SIG-M5 treated with dmso at 0.1 percent for 504 hours (cell line): ENCODE measurements at regions not wholly inside any gene's neighbourhood (a gene's known extent, or its start where the extent isn't known, plus 50 kb on each side); places are given as distances from the start of the nearest gene placed in this dataset.

Source experiments
- DNase-seq: peaks from one replicate; lab custom pipeline; 2025; ENCODE audit not compliant: unreplicated experiment; lab: John Stamatoyannopoulos, UW

DNA sequence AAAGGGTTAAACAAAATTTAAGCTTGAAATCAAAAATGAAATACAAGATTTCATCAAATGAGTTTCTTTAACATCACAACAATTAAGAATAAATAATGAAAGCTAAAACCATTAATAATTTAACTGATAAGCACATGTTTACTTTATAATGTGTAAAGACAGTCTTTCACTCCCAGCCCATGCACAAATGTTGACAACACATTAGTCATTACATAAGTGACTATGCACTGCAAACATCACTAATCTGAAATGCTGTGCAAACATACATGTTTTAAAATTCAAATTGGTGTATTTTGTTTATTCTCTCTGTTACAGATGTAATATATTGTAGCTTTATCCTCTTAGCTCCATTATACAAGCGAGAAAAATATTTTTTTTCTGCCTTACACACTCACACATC lies 220.6 kb upstream of the CPXCR1 start:
- DNase-seq: no peak

DNA sequence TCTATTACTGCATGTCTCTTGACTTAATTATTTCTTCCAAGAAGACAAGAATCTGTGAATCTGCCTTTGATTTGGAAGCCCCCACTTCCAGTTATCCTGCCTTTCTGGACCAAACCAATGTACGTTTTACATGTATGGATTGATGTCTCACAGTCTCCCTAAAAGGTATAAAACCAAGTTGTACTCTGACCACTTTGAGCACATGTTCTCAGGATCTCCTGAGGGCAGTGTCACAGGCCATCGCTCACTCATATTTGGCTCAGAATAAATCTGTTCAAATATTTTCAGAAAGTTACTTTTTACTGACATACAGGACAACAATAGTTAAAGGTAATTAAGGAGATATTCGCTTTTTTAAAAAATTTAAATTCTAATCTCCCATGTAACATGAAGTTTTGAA lies 188.6 kb upstream of the CPXCR1 start:
- no peak for DNase-seq

DNA sequence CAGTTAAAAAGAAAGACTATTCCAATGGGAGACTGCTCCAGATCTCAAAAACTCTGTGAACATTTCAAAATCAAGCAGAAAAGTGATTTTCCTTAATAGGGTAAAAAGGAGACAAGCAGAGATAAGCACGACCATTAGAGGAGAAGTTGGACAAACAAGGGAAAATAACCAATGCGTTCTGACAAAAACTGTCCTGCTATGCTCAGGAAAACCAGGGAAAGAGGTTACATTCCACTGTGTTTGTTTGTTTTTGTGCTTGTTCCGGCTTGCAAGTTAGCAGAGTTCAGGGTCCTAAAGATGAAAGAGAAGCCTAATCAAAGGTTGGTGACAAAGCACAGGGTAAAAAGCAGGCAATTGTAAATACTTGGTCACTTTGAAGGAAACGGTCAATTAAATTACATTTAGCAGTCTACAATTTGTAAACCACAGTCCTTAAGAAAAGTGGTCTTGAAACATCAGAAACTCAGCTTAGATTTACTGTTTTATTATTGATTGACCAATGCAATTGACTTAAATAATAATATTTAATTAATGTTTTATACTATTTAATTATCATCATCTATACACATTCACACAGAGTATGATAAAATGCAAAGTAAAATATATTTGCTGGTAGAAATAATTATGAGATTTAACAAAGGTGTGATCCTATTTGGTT lies 186.2 kb upstream of the CPXCR1 start:
- DNase-seq: no peak

DNA sequence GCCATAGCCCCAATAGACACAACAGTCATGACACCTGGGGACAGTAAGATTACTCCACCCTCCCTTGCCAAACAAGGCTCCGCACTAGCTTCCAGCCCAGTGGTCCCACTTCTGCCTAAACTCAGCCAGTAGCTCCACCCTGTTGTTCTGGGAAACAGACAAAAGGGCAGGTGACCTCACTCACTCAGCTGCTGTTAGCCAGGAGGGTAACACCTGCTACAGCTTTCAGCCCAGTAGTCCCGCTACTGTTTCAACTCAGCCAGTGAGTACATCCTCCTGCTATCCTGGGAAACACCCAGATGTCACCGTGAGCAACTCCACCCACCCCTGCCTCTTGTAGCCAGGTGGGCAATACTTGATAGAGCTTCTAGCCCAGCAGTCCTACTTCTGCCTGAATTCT lies 162.7 kb upstream of the CPXCR1 start:
- DNase-seq: no peak

DNA sequence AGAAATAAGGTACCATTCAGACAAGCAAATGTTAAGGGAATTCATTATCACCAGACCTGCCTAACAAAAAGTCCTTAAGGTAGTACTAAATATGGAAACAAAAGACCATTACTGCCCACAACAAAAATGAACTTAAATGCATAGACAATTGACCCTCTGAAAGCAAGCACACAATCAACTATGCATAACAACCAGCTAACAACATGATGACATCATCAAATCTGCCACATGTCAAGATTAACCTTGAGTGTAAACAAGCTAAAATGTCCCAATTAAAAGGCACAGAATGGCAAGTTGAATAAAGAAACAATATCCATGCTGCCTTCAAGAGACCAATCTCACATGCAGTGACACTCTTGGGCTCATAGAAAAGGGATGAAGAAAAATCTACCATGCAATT lies 160.7 kb upstream of the CPXCR1 start:
- DNase-seq: no peak

DNA sequence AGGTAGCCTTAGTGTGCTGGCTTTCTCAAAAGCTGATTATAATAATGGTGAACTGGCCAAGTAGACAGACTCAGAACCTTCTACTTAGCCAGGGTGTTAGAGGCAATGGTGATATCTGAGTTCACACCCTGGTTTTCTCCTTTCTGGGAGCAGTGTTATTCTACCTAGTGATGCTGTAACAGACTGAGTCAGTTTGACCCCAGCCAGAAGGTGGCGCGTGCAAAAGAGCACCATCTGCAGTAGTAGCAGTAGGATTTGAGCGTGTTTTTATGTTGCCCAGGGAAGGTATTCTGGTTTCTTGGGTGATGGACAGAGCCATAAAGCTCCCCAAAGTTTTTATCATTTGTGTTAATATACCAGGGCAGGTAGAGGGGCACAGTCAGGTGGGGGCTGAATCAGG lies 143.8 kb upstream of the CPXCR1 start:
- DNase-seq: no peak

DNA sequence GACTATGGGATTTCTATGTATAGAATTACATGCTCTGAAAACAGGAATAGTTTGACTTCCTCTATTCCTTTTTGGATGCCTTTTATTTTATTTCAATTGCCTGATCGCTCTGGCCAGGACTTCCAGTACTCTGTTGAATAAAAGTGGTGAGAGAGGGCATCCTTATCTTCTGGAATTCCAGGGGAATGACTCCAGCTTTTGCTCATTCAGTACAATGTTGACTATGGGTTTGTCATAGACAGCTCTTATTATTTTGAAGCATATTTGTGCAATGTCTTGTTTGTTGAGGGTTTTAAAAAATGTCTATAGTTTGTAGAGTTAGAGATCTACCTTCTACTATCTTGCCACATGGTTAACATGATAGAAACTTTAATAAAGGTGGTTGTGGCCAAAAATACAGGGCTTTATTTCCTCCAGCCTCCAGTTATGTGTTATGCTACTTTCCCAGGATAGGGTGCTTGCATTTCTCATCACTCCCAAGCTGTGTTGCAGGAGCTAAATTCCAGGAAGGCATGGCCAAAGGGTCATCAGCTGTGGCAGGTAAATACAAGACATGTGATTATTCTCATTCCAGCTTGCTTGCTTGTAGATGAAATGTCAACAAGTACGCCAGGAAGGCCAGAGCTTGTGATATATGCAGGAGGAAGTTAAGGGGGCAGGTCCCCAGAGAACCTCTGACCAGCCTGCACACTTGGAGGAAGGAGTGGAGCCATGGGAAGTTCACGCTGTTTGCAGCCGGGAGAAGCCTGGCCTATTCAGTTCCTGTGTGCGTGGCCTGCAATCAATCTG lies 142.4 kb upstream of the CPXCR1 start:
- DNase-seq: peak; percentile 2

DNA sequence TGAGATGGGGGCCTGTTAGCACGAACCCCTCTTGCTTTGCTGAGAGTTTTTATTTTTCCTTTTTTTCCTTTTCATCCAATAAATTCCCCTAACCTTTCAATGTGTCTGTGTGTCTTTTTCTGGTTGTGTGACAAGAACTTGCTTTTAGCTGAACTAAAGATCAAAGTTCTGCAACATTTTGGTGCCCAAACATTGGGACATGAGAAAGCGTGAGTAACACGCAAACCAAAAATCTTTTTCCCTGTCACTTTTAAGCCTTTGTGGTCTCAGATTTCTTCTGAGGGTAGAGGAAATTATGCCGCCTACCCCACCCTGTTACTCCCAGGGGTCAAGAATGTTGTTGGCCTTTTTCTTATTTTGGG lies 141.8 kb upstream of the CPXCR1 start:
- DNase-seq: no peak

DNA sequence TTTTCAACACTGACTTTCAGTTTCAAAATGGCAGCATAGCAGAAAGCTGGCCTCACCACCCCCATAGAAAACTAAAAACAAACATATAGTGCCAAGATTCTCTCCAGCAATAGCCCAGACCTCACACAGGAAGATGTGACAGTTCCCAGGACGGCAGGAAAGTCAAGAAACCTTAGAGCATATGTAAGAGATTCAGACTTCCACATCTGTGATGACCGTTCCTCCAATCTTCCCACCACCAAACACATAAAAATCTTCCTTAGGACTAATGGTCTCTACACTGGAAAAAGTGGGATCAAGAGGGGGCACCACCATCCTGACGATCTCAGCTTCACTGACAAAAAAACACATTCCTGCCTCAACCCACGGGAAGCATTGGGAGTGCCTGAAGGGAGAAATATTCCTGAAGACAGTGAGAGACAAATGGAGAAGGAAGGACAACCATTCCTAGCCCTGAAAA lies 134.1 kb upstream of the CPXCR1 start:
- DNase-seq: no peak

DNA sequence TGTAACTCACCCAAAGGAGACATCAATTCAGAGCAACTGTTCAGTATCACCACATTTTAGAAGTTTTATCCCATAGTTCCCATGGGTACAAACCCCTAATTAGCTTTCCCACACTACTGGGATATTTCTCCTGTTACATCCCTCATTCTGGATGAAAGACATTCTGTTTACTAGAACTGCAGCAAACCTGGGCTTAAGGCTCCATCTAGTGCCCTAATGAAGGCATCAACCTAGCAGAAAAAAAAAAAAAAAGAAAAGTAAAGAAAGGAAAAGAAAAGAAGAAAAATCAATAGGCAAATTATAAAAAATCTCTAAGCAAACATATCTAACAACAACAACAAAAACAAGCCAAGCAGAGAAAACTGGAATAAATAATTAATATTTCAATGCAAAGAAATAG lies 133.7 kb upstream of the CPXCR1 start:
- DNase-seq: peak; percentile 25

DNA sequence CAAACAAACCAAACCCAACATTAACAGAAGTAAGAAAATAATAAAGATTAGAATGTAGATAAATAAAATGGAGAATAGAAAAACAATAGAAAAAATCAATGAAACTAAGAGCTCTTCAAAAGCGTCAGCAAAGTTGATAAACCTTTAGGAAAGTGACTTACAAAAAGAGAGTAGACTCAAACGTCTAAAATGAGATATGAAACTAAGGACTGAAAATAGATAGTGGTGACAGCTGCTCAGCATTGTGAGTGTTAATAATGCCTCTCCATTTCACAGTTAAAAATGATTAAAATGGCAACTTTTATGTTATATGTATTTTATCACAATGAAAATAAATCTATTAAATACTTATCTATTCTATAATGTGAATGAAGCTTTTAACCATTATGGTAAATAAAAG lies 125.7 kb upstream of the CPXCR1 start:
- no peak for DNase-seq

DNA sequence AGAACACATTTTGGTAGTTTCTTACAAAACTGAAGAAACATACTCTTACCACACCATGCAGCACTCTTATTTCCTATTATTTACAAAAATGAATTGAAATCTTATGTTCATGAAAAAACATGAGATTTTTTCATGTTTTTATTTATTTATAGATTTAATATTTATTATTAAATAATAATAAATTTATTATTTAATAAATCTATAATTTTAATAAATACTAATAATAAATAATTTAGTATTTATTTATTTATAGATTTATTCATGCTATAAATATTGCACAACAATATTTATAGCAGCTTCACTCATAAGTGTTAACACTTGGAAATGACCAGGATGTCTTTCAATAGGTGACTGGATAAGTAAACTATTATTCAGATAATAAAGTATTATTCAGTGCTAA lies 91.6 kb upstream of the CPXCR1 start:
- no peak for DNase-seq

DNA sequence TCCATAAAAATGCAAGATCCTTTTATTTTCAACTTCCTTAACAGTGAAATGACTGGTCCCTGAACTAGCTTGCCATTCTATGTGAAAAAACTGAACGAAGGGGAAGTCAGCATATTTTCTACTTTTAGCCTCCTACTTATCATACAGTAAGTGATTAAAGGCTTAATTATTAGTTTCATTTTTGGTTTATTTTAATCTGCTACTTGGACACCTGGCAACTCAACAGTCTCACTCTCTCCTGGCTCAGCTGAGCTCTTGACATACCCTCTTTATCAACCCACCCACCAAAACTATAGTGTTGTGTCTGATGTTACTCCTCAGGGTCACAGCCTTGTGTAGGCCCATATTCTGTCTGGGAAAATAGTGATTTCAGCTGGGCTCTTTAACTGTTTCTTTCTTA lies 86.2 kb upstream of the CPXCR1 start:
- no peak for DNase-seq

DNA sequence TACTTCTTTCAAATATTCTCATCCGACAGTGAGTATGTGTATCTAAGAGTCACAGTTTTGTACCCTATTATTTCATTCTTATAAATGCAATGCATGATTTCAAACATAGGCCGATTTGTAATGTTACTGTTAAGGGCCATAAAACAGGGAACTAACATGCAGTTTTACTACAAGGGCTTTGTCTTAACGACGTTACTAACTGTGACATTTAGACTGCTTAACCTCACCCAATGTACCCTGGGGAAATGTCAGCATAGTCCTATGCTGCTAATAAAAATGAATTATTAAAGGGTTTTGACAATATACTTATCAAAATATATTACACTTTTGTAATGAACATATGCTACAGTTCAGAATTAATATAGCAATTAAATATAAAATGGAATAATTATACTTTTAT lies 74.8 kb upstream of the CPXCR1 start:
- DNase-seq: no peak
